Esophagus squamous epithelium (tissue), 4 donors: ENCODE measurements at regions not wholly inside any gene's neighbourhood (a gene's known extent, or its start where the extent isn't known, plus 50 kb on each side); places are given as distances from the start of the nearest gene placed in this dataset.

Experiments
- POLR2A ChIP-seq, 4 donors: fragments of 450-650 bp; IDR thresholded peaks; one replicate each; pipeline ENCODE4 v1.6.1; 2017; ENCODE audit warnings: antibody characterized with exemption in 4 of 4, mild to moderate bottlenecking in 4 of 4, moderate library complexity in 3 of 4
- TF ChIP-seq, protein P1 (sequence below), 6 experiments: fragments of 450-650 bp in 4 of 6; fragments of 200-600 bp in 2 of 6; sonication (generic) in 2 of 6; IDR thresholded peaks; one replicate each; pipeline ENCODE4 v1.5.1; 2016 to 2019; ENCODE audit warnings: antibody characterized with exemption in 6 of 6, mild to moderate bottlenecking in 4 of 6, moderate library complexity in 4 of 6

- TF ChIP-seq, protein P1, sequence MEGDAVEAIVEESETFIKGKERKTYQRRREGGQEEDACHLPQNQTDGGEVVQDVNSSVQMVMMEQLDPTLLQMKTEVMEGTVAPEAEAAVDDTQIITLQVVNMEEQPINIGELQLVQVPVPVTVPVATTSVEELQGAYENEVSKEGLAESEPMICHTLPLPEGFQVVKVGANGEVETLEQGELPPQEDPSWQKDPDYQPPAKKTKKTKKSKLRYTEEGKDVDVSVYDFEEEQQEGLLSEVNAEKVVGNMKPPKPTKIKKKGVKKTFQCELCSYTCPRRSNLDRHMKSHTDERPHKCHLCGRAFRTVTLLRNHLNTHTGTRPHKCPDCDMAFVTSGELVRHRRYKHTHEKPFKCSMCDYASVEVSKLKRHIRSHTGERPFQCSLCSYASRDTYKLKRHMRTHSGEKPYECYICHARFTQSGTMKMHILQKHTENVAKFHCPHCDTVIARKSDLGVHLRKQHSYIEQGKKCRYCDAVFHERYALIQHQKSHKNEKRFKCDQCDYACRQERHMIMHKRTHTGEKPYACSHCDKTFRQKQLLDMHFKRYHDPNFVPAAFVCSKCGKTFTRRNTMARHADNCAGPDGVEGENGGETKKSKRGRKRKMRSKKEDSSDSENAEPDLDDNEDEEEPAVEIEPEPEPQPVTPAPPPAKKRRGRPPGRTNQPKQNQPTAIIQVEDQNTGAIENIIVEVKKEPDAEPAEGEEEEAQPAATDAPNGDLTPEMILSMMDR (IDR thresholded peaks at IDR 0.05), result no peak
- TF ChIP-seq POLR2A (IDR thresholded peaks at IDR 0.05), result no peak
These were observed 179.1 kb downstream of the KCNA5 start for GRCh38 chr12:5222729-5223128.
